Inflammatory macrophage treated with lipopolysaccharide for 4 hours (primary cell): ENCODE measurements at regions not wholly inside any gene's neighbourhood (a gene's known extent, or its start where the extent isn't known, plus 50 kb on each side); places are given as distances from the start of the nearest gene placed in this dataset.

Experiments used
- DNase-seq: peaks from one replicate; pipeline ENCODE4 v3.0.0-alpha.2; 2020

- DNase-seq, result no peak
These were observed 364.0 kb downstream of the MN1 start for GRCh38 chr22:27437570-27437969.

DNA sequence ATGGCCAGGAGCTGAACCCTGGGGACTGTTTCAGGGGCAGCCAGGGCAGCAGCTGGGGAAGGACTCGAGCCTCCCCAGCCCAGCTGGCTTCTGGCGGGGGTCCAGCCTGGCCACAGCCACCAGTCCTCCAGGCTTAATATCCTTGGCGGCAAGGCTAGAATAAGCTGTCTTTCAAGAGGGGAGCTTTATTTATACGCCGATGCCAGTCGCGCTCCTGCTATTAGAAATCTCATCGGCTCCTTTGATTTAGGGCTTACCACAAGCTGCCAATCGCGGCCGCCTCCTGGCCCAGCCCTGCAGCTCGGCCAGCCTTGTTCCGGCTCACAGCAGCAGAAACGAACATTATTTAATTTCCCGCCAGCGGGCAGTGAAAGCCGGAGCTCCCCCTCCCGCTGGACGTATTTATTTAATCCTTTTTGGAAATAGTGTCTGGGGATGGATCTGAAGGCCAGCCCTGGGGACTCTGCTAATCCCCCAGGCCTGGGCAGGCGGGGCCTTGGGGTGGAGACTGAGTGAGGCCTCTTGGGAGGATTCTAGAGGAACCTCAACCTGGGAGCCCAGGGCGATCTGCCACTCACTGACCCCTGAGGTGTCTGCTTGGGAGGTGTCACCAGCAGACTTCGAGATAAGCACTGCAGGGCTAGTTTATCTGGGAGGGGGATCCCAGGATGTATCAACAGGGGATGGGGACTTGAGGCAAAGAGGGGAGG is 363.1 kb downstream of the MN1 start:
- no peak for DNase-seq

GRCh38 chr22:27439131-27439530 is 362.4 kb downstream of the MN1 start:
- DNase-seq, result no peak

DNA sequence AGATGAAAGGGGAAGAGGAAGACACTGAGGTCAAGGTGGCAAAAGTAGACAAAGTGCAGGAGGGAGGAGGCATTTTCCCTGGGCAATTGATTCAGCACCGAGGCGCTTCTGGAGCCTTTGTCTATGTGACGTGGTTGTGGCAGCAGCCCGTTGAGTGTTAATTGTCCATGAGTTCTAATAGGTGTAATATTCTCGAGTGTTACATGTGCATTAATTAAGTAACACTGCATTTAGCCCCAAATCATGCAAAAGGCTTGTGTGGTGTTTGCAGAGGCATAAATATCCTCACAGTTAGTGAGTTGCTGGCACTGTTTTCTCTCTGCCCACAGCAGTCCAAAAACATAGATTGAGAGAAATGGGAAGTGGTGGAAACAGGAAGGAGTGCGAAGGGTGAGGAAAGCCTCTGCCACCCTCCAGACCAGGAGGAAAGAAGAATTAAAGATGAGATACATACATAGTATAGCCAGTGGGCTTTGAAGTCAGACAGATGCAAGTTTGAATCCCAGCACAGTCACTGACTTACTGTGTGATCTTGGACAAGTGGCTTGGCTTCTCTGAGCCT is 361.2 kb downstream of the MN1 start:
- peak; percentile 4 for DNase-seq

- DNase-seq, result no peak
These were observed 359.7 kb downstream of the MN1 start for GRCh38 chr22:27441706-27442475.

DNA sequence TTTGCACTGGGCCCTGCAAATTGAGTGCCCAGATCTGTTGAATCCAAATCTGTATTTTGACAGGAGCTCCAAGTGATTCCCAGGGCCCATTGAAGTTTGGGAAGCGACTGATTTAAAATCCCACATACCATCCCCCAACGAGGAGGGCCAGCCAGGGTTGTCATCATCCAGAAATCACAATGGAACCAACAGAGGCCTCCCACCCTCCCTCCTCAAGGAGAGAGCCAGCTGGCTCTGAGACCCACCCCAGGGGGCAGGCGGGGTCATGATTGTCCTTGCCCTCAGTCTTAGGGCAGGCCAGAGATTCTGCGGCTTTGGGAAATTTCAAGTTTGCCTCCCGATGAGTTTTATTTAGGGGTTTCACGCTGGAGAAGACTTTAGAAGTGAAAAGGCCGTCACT is 358.2 kb downstream of the MN1 start:
- DNase-seq, result no peak

- DNase-seq, result no peak
These were observed 355.7 kb downstream of the MN1 start for GRCh38 chr22:27445881-27446280.

GRCh38 chr22:27447289-27447688 is 354.3 kb downstream of the MN1 start:
- DNase-seq, result no peak

- DNase-seq, result no peak
These were observed 351.1 kb downstream of the MN1 start for GRCh38 chr22:27450448-27450847.

GRCh38 chr22:27452245-27452644 is 349.3 kb downstream of the MN1 start:
- no peak for DNase-seq

DNA sequence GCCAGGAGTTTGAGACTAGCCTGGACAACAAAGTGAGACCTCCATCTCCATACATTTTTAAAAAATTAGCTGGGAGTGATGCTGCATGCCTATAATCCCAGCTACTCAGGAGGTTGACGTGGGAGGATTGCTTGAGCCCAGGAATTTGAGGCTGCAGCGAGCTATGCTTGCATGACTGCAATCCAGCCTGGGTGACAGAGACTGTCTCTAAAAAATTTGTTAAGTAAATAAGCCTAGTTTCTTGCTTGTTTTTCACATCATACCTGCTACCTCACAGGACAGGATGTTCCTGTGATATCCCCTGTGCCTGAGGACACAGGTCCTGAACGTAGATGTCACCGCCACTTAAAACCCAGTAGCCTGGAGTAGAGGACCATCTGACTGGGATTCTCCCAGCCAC is 348.6 kb downstream of the MN1 start:
- no peak for DNase-seq

- no peak for DNase-seq
These were observed 347.8 kb downstream of the MN1 start for GRCh38 chr22:27453725-27454124.

GRCh38 chr22:27454807-27455450 is 346.6 kb downstream of the MN1 start:
- DNase-seq, result no peak

GRCh38 chr22:27455526-27455925 is 346.0 kb downstream of the MN1 start:
- DNase-seq, result no peak

DNA sequence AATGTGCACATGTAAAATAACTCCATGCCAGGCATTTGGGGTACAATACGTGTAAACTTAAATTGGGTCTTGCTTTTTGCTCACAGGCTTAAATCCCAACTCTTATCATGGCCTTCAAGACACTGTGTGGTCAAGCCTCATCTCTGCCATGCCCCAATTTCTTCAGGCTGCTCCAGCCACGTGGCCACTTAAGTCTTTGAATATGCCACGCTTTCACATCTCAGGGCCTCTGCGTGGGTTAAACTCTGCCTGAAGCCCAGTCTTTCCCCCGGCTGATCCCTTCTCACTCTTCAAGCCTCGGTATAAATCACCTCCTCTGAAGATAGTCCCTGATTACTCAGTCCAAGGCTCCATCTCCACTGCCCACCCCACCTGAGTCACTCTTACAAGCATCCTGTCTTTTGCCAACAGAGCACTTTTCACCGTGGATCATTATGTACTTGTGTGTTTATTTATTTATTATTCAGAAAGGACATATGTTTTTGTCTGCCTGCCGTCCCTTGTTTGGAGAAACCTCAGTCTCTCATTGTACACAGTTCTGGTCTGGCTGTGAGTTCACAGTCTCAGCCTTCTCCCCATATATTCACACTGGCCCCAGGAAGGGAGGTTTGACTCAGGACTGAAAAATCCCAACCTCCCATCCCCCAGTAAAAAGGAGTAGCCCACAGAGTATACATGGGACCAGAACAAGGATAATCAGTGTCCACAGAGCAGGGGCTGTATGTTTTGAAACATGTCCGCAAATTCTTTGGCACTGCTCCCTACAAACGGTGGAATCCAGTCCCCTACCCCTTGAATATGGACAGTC is 344.7 kb downstream of the MN1 start:
- no peak for DNase-seq

DNA sequence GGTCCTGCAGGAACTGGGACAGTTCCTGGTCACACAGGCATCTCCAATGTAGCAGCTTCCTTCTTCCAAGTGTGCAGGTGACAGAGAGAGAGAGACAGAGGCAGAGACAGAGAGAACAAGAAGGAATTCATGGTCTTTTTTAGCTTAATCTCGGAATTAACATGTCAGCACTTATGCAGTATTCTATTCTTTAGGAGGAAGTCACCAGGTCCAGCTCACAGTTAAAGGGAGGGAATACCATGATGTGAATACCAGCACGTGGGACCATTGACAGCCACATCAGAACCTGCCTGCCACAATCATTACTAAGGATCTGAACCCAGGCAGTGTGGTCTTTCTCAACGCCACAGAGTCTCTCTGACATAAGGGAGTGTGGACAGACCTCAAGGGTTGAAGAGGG is 341.6 kb downstream of the MN1 start:
- no peak for DNase-seq

- DNase-seq, result no peak
These were observed 340.8 kb downstream of the MN1 start for GRCh38 chr22:27460591-27461347.

DNA sequence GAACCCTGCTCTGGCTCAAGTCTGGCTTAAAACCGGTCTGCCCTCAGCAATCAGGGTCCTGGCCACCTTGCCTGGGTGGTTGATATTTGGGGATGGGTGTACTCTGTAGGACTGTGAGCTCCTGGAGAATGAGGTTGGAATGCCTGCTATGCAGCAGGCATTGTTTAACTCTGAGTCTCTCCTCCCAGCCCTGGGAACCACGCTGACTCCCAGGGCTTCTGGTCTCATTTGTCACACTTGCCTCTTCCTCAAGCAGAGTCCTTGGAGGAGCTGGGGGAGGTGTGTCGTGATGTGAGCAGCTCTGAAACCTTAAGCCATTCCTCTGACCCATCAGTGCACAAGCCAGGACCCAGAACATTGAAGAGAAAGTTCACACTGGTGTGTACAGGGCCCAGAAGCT is 340.1 kb downstream of the MN1 start:
- DNase-seq, result no peak

DNA sequence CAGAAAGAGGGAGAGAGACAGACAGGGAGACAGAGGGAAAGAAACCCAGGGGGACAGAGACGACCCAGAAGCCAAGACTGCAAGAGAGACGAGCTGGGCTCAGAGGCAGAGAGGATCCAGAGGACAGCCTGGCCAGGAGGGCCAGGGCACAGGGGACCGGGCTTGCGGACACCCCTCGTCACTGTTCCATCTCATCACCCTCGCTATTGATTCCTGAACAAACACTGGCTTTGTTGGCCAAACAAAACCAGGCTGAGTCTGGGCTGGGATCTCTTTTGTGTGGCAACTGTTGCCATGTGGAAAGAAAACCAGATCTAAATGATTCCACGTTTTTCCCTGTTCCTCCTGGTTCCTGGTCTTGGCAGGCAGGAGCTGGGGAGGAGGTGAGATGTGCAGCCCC is 339.4 kb downstream of the MN1 start:
- no peak for DNase-seq

DNA sequence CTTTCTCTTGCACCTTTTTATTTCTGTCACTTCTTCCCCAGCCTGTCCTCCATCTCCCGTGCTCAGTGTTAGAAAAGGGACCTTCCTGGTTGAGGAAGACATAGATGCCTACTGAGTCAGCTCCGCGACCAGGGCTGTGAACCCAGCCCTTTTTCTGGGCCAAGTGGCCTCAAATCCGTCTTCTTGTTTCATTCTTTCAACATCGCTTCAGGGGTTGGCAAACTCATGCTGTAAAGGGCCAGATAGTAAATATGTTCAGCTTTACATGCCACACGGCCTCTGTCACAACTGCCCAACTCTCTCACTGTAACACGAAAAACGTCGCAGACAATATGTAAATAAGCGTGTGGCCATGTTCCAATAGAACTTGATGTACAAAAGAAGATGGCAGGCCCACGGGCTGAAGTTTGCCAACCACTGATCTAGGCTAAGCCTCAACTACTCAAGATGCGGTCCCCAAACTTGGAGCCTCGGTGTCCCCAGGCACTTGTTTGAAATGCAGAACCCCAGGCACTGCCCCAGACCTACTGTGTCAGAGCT is 338.4 kb downstream of the MN1 start:
- DNase-seq, result no peak

DNA sequence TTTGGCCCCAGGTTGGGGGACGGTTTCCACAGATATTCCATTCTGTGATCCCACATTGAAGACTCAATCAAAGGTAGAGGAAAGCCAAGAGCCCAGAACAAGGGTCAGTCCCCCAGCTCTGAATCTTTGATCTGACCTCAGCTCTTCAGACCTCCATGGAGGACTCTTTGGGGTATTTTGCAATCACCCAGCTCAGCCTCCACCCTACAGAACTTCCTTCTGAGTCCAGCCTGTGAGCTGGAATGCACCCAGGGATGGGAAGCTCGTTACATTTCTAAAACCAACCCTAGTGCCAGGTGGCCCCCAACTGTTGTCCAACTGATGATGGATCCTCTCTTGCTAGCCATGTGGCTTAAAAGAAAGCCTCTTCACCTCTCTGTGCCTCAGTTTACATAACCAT is 335.3 kb downstream of the MN1 start:
- no peak for DNase-seq
